Retinal pigment epithelial cell (primary cell): ENCODE measurements at regions not wholly inside any gene's neighbourhood (a gene's known extent, or its start where the extent isn't known, plus 50 kb on each side); places are given as distances from the start of the nearest gene placed in this dataset.
A peak's percentile ranks its signal among the peaks of the same experiment; 100 is the strongest.
"Not testable (repeated sequence)": the region's sequence is repeated elsewhere in the genome, so short reads cannot be mapped to it uniquely, and the experiment has no call there.

Experiments used
- DNase-seq: peaks from one replicate; pipeline ENCODE4 v3.0.0-alpha.2; 2010; ENCODE audit warnings: low read depth
- H3K4me3 ChIP-seq: 2 replicates; pipeline ENCODE4 v1.5.1; 2011; ENCODE audit warnings: mild to moderate bottlenecking, low read length, control low read depth, moderate library complexity
- CTCF ChIP-seq: conservative IDR thresholded peaks from 2 replicates; pipeline ENCODE4 v1.5.1; 2011; ENCODE audit warnings: low read depth, low read length, control low read depth, inconsistent platforms

GRCh38 chr1:87408665-87409248 is 80.1 kb downstream of the LMO4 start:
- TF ChIP-seq CTCF: no peak
- DNase-seq: no peak
- no peak overlapping the region for H3K4me3 ChIP-seq

DNA sequence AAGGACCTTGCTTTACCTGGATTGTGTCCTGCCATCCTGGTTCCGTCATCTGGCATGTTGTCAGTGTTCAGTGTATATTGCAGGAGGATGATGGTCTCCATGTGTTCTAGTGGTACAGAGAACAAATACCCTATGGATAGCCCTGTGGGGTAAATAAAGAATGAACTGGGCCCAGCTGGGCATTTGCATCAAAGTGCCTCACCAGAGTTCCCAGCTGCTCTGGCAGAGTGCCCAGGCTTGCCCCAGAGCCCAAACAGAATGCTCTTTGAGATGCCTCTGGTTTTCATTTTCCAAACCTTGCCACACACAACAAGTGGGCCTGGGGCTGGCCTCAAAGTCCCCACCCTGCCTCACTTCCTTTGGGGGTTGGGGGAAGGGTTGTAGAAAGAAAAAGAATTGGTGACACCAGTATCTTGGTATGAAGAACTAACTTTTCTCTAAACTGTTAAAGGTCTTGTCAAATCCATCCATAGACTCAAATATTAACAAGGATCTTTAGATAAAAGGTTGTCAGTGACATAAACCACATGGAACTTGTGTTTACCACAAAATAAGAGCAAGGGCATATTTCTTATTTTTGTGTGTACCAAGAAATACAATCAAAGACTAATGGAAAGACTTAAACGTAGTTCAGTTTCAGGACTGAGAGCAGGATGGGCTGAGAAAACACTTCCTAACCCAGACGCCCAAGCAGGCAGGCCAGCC is 82.2 kb downstream of the LMO4 start:
- H3K4me3 ChIP-seq: no peak overlapping the region
- DNase-seq: no peak
- no peak for TF ChIP-seq CTCF

GRCh38 chr1:87413846-87414245 is 85.2 kb downstream of the LMO4 start:
- H3K4me3 ChIP-seq, DNase-seq: not testable (repeated sequence)

- no peak for TF ChIP-seq CTCF
- no peak for DNase-seq
These were observed 89.4 kb downstream of the LMO4 start for GRCh38 chr1:87418048-87418447.

GRCh38 chr1:87421809-87422208 is 93.1 kb downstream of the LMO4 start:
- no peak for TF ChIP-seq CTCF
- DNase-seq: no peak

More at GRCh38 chr1:87418048-87418447, 89.4 kb downstream of the LMO4 start:
- no peak overlapping the region for H3K4me3 ChIP-seq

GRCh38 chr1:87424541-87424940 is 95.9 kb downstream of the LMO4 start:
- no peak for DNase-seq
- TF ChIP-seq CTCF: no peak
- H3K4me3 ChIP-seq: no peak overlapping the region

More at GRCh38 chr1:87421809-87422208, 93.1 kb downstream of the LMO4 start:
- H3K4me3 ChIP-seq: no peak overlapping the region

GRCh38 chr1:87426463-87427249 is 98.0 kb downstream of the LMO4 start:
- no peak for TF ChIP-seq CTCF
- peak; percentile 9 for DNase-seq
- H3K4me3 ChIP-seq: no peak overlapping the region
